Tibial nerve (tissue), 3 donors: ENCODE measurements at regions not wholly inside any gene's neighbourhood (a gene's known extent, or its start where the extent isn't known, plus 50 kb on each side); places are given as distances from the start of the nearest gene placed in this dataset.

Source experiments
- CTCF ChIP-seq, 5 experiments: fragments of 200-600 bp in 3 of 5; fragments of 450-650 bp in 2 of 5; sonication (generic) in 3 of 5; IDR thresholded peaks; one replicate each; pipeline ENCODE4 v1.5.1; 2016 to 2019; ENCODE audit warnings: antibody characterized with exemption in 5 of 5, mild to moderate bottlenecking in 3 of 5, moderate library complexity in 2 of 5
- POLR2A ChIP-seq, 2 donors: fragments of 450-650 bp; IDR thresholded peaks; one replicate each; pipeline ENCODE4 v1.6.1; 2017; ENCODE audit warnings: antibody characterized with exemption in 2 of 2, mild to moderate bottlenecking in 2 of 2, moderate library complexity in 2 of 2

GRCh38 chr5:120792477-120792876, 328.4 kb downstream of the PRR16 start:
- TF ChIP-seq CTCF (IDR thresholded peaks at IDR 0.05) = no peak
- TF ChIP-seq POLR2A (IDR thresholded peaks at IDR 0.05) = no peak
